IPS-18c (cell line): ENCODE measurements at regions not wholly inside any gene's neighbourhood (a gene's known extent, or its start where the extent isn't known, plus 50 kb on each side); places are given as distances from the start of the nearest gene placed in this dataset.

Experiments used
- H3K4me3 ChIP-seq: 2 replicates; pipeline ENCODE4 v1.7.0; 2013; ENCODE audit warnings: low read depth, mild to moderate bottlenecking, low read length, moderate library complexity; ENCODE audit not compliant: insufficient read depth
- H3K9me3 ChIP-seq: one replicate; pipeline ENCODE4 v1.6.1; 2013; ENCODE audit warnings: mild to moderate bottlenecking, low read length, moderate library complexity; ENCODE audit not compliant: control insufficient read depth, insufficient read depth

GRCh38 chr22:49039625-49040024 lies 788.0 kb downstream of the BRD1 start:
- Histone ChIP-seq H3K4me3 (no peak overlapping the region), H3K9me3 (peaks cover under 1% of the 10 kb centered on the region)

- peaks cover 2% of the 10 kb centered on the region for H3K9me3 ChIP-seq
- no peak overlapping the region for H3K4me3 ChIP-seq
These were observed 789.9 kb downstream of the BRD1 start for GRCh38 chr22:49037701-49038245.

GRCh38 chr22:49036513-49036912 lies 791.2 kb downstream of the BRD1 start:
- Histone ChIP-seq H3K9me3 (peaks cover 2% of the 10 kb centered on the region), H3K4me3 (no peak overlapping the region)

GRCh38 chr22:49035818-49036457 lies 791.7 kb downstream of the BRD1 start:
- H3K9me3 ChIP-seq, result peaks cover 2% of the 10 kb centered on the region

GRCh38 chr22:49034836-49035817 lies 792.5 kb downstream of the BRD1 start:
- Histone ChIP-seq H3K9me3 (peaks cover 2% of the 10 kb centered on the region), H3K4me3 (no peak overlapping the region)

More at GRCh38 chr22:49035818-49036457, 791.7 kb downstream of the BRD1 start:
- H3K4me3 ChIP-seq, result no peak overlapping the region

GRCh38 chr22:49033616-49034015 lies 794.1 kb downstream of the BRD1 start:
- Histone ChIP-seq H3K4me3 (no peak overlapping the region), H3K9me3 (peaks cover 2% of the 10 kb centered on the region)

GRCh38 chr22:49032821-49033220 lies 794.9 kb downstream of the BRD1 start:
- Histone ChIP-seq H3K9me3 (peaks cover 2% of the 10 kb centered on the region), H3K4me3 (no peak overlapping the region)

GRCh38 chr22:49031746-49032330 lies 795.8 kb downstream of the BRD1 start:
- peaks cover 2% of the 10 kb centered on the region for H3K9me3 ChIP-seq
- H3K4me3 ChIP-seq, result no peak overlapping the region

- Histone ChIP-seq H3K4me3 (no peak overlapping the region), H3K9me3 (no peaks in the 10 kb centered on the region)
These were observed 799.6 kb downstream of the BRD1 start for GRCh38 chr22:49028111-49028510.

- Histone ChIP-seq H3K4me3 (no peak overlapping the region), H3K9me3 (no peaks in the 10 kb centered on the region)
These were observed 800.4 kb downstream of the BRD1 start for GRCh38 chr22:49027368-49027670.

- H3K9me3 ChIP-seq, result no peaks in the 10 kb centered on the region
- H3K4me3 ChIP-seq, result no peak overlapping the region
These were observed 800.9 kb downstream of the BRD1 start for GRCh38 chr22:49026494-49027367.

GRCh38 chr22:49025791-49026493 lies 801.7 kb downstream of the BRD1 start:
- Histone ChIP-seq H3K9me3 (no peaks in the 10 kb centered on the region), H3K4me3 (no peak overlapping the region)

- Histone ChIP-seq H3K9me3 (no peaks in the 10 kb centered on the region), H3K4me3 (no peak overlapping the region)
These were observed 802.8 kb downstream of the BRD1 start for GRCh38 chr22:49024775-49025440.

GRCh38 chr22:49023879-49024774 lies 803.5 kb downstream of the BRD1 start:
- H3K4me3 ChIP-seq, result no peak overlapping the region
- H3K9me3 ChIP-seq, result no peaks in the 10 kb centered on the region
